HepG2 (cell line): ENCODE measurements at regions not wholly inside any gene's neighbourhood (a gene's known extent, or its start where the extent isn't known, plus 50 kb on each side); places are given as distances from the start of the nearest gene placed in this dataset.

Experiments used
- ATAC-seq: fragments of 200-7000 bp; cut with Tn5 transposase; 3 replicates; pipeline ENCODE4 v1.9.1; 2020; ENCODE audit warnings: mild to moderate bottlenecking, moderate library complexity
- BruUV-seq: library from RNA; stranded (reverse); fragments of 400-500 nt; replicated peaks from 2 replicates; lab custom pipeline; 2021; lab: Mats Ljungman, UMichigan
- CTCF ChIA-PET: fragments of 300-600 bp; formaldehyde crosslinking; extraction: SDS; loops from one replicate; lab custom pipeline; 2021; ENCODE audit warnings: low total read pairs, inconsistent platforms, low intra/inter-chr PET ratio; lab: Yijun Ruan, JAX
- POLR2A ChIA-PET: fragments of 350-600 bp; sonication (Branson Sonifier 250); formaldehyde crosslinking; loops from one replicate; lab custom pipeline; 2020; ENCODE audit warnings: antibody characterized with exemption, inconsistent platforms; lab: Yijun Ruan, JAX
- DNase-seq: peaks from one replicate; pipeline ENCODE4 v3.0.0-alpha.2; 2015; ENCODE audit warnings: low spot score
- FAIRE-seq: peaks from 3 replicates; lab custom pipeline; 2011; peaks lifted over from hg19 to GRCh38; lab: Jason Lieb, UNC
- H2AFZ ChIP-seq: one replicate; pipeline ENCODE4 v1.6.1; 2011; ENCODE audit warnings: low read length, inconsistent platforms
- H3K27ac ChIP-seq: fragments of 300-600 bp; 3 replicates; pipeline ENCODE4 v1.8.0; 2011; ENCODE audit warnings: mixed run types, mild to moderate bottlenecking, mixed read lengths, low read length, inconsistent platforms; ENCODE audit not compliant: insufficient read depth; ENCODE audit errors: extremely low read length
- H3K27me3 ChIP-seq, 2 experiments: fragments of 200-600 bp in 1 of 2; 2 replicates in 1 of 2; 3 replicates in 1 of 2; pipeline versions ENCODE4 v1.6.0 to v1.8.0; 2011; ENCODE audit warnings: low read length in 2 of 2, mild to moderate bottlenecking in 2 of 2, moderate library complexity in 2 of 2, inconsistent platforms in 1 of 2; ENCODE audit not compliant: insufficient read depth in 2 of 2, control insufficient read depth in 1 of 2
- H3K36me3 ChIP-seq, 2 experiments: fragments of 200-600 bp in 1 of 2; replicated peaks in 1 of 2; 2 replicates in 1 of 2; 3 replicates in 1 of 2; pipeline versions ENCODE4 v1.5.1 to v1.8.0; 2011; ENCODE audit warnings: low read length in 2 of 2, inconsistent platforms in 1 of 2; ENCODE audit not compliant: insufficient read depth in 2 of 2, control insufficient read depth in 1 of 2
- H3K4me1 ChIP-seq: 2 replicates; pipeline ENCODE4 v1.5.1; 2012; ENCODE audit warnings: low read length, inconsistent platforms; ENCODE audit not compliant: insufficient read depth
- H3K4me2 ChIP-seq: 2 replicates; pipeline ENCODE4 v1.6.0; 2011; ENCODE audit warnings: low read depth, low read length, inconsistent platforms
- H3K4me3 ChIP-seq, 3 experiments: fragments of 200-600 bp in 1 of 3; sonication (generic), shearing (Covaris generic) in 1 of 3; replicated peaks in 1 of 3; 2 replicates each; pipeline ENCODE4 v1.5.1; 2011 to 2016; ENCODE audit warnings: low read length in 3 of 3, inconsistent platforms in 2 of 3, low read depth in 2 of 3, mild to moderate bottlenecking in 2 of 3, control low read depth in 1 of 3, mixed read lengths in 1 of 3; ENCODE audit not compliant: insufficient read depth in 1 of 3
- H3K79me2 ChIP-seq: one replicate; pipeline ENCODE4 v1.6.1; 2011; ENCODE audit warnings: low read length, inconsistent platforms; ENCODE audit not compliant: insufficient read depth
- H3K9ac ChIP-seq: 2 replicates; pipeline ENCODE4 v1.6.0; 2011; ENCODE audit warnings: mild to moderate bottlenecking, low read depth, low read length, inconsistent platforms; ENCODE audit not compliant: insufficient read depth
- H3K9me3 ChIP-seq: 2 replicates; pipeline ENCODE4 v1.5.1; 2012; ENCODE audit warnings: mild to moderate bottlenecking, low read length
- H4K20me1 ChIP-seq: 2 replicates; pipeline ENCODE4 v1.6.0; 2011; ENCODE audit warnings: inconsistent platforms, mild to moderate bottlenecking, low read length, moderate library complexity; ENCODE audit not compliant: insufficient read depth
- ATF2 ChIP-seq: sonication (generic); formaldehyde crosslinking; IDR thresholded peaks from 2 replicates; pipeline ENCODE4 v1.4.0; 2020; ENCODE audit warnings: missing genetic modification reagents
- HMG20A ChIP-seq: IDR thresholded peaks from 2 replicates; pipeline ENCODE4 v1.6.1; 2016; ENCODE audit warnings: borderline replicate concordance
- KIAA2018 ChIP-seq: sonication (generic); formaldehyde crosslinking; IDR thresholded peaks from 2 replicates; pipeline ENCODE4 v1.5.0; 2020; ENCODE audit warnings: mild to moderate bottlenecking, missing genetic modification reagents, borderline replicate concordance
- MEIS1 ChIP-seq: sonication (generic); formaldehyde crosslinking; IDR thresholded peaks from 2 replicates; pipeline ENCODE4 v1.9.0; 2021; ENCODE audit warnings: mild to moderate bottlenecking, missing genetic modification reagents, moderate library complexity, borderline replicate concordance
- SRF ChIP-seq: IDR thresholded peaks from 2 replicates; pipeline ENCODE4 v1.6.1; 2011; ENCODE audit warnings: mild to moderate bottlenecking, low read depth, low read length, moderate library complexity
- SRSF1 ChIP-seq: fragments of 200-400 bp; formaldehyde crosslinking; optimal IDR thresholded peaks from 2 replicates; pipeline ENCODE3; 2017; ENCODE audit warnings: mild to moderate bottlenecking, low read depth, low read length, moderate library complexity
- TFDP1 ChIP-seq: IDR thresholded peaks from 2 replicates; pipeline ENCODE4 v1.6.1; 2016; ENCODE audit warnings: missing compliant biosample characterization, missing genetic modification reagents, borderline replicate concordance
- ZBTB43 ChIP-seq: sonication (generic); formaldehyde crosslinking; conservative IDR thresholded peaks from 2 replicates; pipeline ENCODE4 v1.4.0; 2020; ENCODE audit warnings: missing genetic modification reagents
- ZFP1 ChIP-seq: IDR thresholded peaks from 2 replicates; pipeline ENCODE4 v1.6.1; 2016
- ZNF326 ChIP-seq: sonication (generic); formaldehyde crosslinking; IDR thresholded peaks from 2 replicates; pipeline ENCODE4 v1.4.0; 2020; ENCODE audit warnings: missing genetic modification reagents, borderline replicate concordance
- ZNF354B ChIP-seq: sonication (generic); formaldehyde crosslinking; IDR thresholded peaks from 2 replicates; pipeline ENCODE4 v1.8.0; 2022; ENCODE audit warnings: mild to moderate bottlenecking, missing genetic modification reagents
- ZNF570 ChIP-seq: sonication (generic); formaldehyde crosslinking; IDR thresholded peaks from 2 replicates; pipeline ENCODE4 v1.4.0; 2020; ENCODE audit warnings: mild to moderate bottlenecking, missing genetic modification reagents, borderline replicate concordance
- WGBS: methylation state at CpG from one replicate; pipeline ENCODE4 v1.1.6; 2017; ENCODE audit warnings: low lambda C conversion rate; 5-methylcytosine and 5-hydroxymethylcytosine counted together
- in situ Hi-C: cut with HindIII; loops from 2 replicates; pipeline ENCODE4 v1.10.0; 2017; ENCODE audit warnings: low pct_unique_long_range_greater_than_20kb; ENCODE audit not compliant: extremely low pct_ligation_motif_present
- intact Hi-C: fragments of 100-400 bp; cut with micrococcal nuclease; formaldehyde crosslinking; loops from one replicate; pipeline ENCODE4 v1.10.0; 2022; ENCODE audit not compliant: unreplicated experiment

DNA sequence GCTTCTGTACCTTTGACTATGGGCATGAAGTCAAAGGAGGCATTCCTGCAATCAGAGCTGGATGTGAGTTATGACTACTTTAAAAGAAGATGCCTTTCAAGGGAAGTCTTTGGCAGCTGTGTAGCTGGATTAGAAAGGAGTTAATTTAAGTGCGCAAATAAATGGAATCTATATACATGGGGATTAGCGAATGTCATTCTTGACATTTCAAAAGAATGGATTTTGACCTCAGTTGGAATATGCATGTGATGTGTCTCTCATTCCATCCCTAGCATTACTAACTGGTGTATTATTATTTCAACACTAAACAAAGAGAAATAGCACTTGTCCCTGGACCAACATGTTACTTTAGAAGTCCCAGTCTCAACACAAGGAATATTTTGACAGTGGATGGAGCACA is 359.6 kb upstream of the SLC24A2 start:
- intact Hi-C loops: no loop called here
- no TSS peak for BruUV-seq
- POLR2A ChIA-PET: no interaction called here
- TF ChIP-seq ZFP1 (CRISPR knock-in tag) (no peak), HMG20A (no peak), ZNF354B (CRISPR knock-in tag) (no peak), ZNF570 (CRISPR knock-in tag) (no peak), ATF2 (no peak), SRF (no peak), TFDP1 (CRISPR knock-in tag) (no peak), SRSF1 (no peak), ZNF326 (CRISPR knock-in tag) (no peak), ZBTB43 (CRISPR knock-in tag) (no peak), KIAA2018 (CRISPR knock-in tag) (no peak), MEIS1 (no peak)

More for the DNA sequence above, 359.6 kb upstream of the SLC24A2 start:
- Histone ChIP-seq H3K27me3 (no peaks in the 10 kb centered on the region), H4K20me1 (no peaks in the 10 kb centered on the region), H3K4me1 (no peaks in the 10 kb centered on the region), H3K9me3 (no peaks in the 10 kb centered on the region), H2AFZ (no peak overlapping the region), H3K4me3 (no peak overlapping the region), H3K9ac (no peak overlapping the region), H3K79me2 (no peaks in the 10 kb centered on the region), H3K36me3 (no peaks in the 10 kb centered on the region), H3K4me2 (no peak overlapping the region), H3K27ac (no peak overlapping the region)
- in situ Hi-C loops: no loop called here
- no peak for ATAC-seq
- WGBS: 0% methylated on average over 2 of the region's 2 CpGs
- FAIRE-seq: no peak
- CTCF ChIA-PET: no interaction called here
- DNase-seq: no peak
